GM10266 (cell line): ENCODE measurements at regions not wholly inside any gene's neighbourhood (a gene's known extent, or its start where the extent isn't known, plus 50 kb on each side); places are given as distances from the start of the nearest gene placed in this dataset.
"Not testable (repeated sequence)": the region's sequence is repeated elsewhere in the genome, so short reads cannot be mapped to it uniquely, and the experiment has no call there.

Source experiments
- DNase-seq: peaks from one replicate; pipeline ENCODE4 v3.0.0; 2012; ENCODE audit errors: extremely low spot score
- CTCF ChIP-seq: IDR thresholded peaks from 2 replicates; pipeline ENCODE4 v1.5.1; 2012; ENCODE audit warnings: mild to moderate bottlenecking, low read depth; ENCODE audit not compliant: control insufficient read depth, insufficient read depth; ENCODE audit errors: missing control alignments

GRCh38 chr6:101118136-101118396 is 236.9 kb upstream of the ASCC3 start:
- no peak for TF ChIP-seq CTCF
- no peak for DNase-seq

GRCh38 chr6:101120747-101121146 is 239.6 kb upstream of the ASCC3 start:
- TF ChIP-seq CTCF, result no peak
- no peak for DNase-seq

DNA sequence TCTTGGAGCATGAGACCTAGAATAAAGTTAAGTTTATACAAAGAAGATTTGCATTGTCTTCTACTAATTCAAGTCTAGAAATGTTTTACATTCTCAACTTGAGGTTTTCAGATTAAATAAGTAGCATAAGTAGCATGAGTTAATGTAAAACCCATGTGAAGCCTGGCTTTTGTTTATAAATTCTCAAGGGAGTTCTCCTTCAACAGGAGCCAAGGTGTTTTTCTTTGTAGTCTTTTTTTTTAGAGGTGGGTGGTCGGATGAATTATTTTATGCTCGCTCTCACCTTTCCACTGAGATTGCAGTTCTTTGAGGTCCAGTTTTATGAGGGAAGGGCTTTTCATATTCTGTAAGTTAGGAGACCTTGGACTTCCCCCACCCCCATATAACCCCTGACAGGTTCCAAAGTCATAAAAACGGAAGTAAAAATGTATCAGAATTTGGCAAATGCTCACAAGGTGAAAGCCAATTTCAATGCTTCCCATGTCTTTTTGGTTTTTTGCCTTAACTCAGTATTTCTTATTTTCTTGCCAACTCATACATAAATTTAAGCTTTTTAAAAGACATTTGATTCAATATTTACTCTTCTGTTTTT is 244.3 kb upstream of the ASCC3 start:
- TF ChIP-seq CTCF, result no peak
- DNase-seq, result no peak

GRCh38 chr6:101126501-101126900 is 245.4 kb upstream of the ASCC3 start:
- DNase-seq, result no peak
- TF ChIP-seq CTCF, result no peak

DNA sequence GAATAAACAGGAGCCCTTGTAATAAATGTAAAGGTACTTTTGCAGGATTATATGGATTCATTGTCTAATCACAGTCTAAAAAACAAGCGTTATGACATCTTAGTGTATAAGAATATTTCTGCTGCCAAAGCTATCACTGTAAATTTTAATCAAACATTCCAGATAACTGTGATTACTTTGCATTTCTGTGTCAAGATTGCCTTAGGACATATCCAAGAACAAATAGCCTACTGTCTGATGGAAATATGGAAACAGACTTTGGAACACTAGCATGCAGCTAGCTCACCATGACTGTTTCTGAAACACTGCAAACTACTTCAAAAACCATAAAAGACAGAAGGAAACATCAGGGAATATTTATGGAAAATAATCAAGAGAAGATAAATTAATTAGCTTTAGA is 248.7 kb upstream of the ASCC3 start:
- no peak for DNase-seq
- TF ChIP-seq CTCF, result no peak

DNA sequence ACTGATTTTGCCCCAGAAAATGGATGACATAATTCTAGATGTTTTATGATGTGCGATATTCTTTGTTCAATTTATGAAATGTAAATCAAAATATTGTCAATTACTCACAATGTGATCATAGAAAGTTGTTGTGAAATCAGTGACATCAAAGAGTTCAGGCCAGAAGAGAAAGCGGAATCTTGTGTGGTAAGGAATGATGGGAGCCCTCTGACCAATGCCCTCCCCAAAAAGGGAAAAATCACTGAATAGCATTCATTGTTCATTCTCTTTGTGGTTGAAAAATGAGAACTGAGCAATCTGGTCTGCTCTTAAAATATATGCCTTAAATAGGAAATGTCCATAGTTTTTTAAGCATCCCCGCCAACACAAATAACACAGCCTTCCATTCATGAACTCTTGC is 247.1 kb upstream of the GRIK2 start:
- no peak for TF ChIP-seq CTCF
- DNase-seq, result no peak

DNA sequence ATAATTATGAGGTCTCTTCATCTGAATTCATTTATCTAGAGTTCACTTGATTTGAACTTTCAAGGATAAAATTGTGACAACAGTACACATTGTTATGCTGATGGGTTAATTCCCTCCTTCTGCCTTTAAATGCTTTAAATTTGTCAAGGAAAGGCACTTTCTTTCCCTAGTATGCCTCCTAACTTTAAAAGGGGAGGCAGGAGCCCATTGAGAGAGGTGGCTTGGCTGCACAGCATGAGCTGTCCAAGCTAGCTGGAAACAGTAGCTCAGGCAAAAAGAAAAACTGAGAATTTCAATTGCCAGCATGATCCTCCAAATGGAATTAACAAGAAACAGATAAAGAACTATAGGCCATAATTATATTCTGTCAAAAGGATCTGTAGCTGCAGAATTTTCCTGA is 243.3 kb upstream of the GRIK2 start:
- TF ChIP-seq CTCF, result no peak
- no peak for DNase-seq

DNA sequence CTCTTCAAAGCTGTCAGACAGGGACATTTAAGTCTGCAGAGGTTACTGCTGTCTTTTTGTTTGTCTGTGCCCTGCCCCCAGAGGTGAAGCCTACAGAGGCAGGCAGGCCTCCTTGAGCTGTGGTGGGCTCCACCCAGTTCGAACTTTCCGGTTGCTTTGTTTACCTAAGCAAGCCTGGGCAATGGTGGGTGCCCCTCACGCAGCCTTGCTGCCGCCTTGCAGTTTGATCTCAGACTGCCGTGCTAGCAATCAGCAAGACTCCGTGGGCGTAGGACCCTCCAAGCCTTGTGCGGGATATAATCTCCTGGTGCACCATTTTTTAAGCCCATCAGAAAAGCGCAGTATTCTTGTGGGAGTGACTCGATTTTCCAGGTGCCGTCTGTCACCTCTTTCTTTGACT is 235.9 kb upstream of the GRIK2 start:
- not testable (repeated sequence) for DNase-seq
